ENCODE measurements at regions not wholly inside any gene's neighbourhood (a gene's known extent, or its start where the extent isn't known, plus 50 kb on each side); places are given as distances from the start of the nearest gene placed in this dataset.

GRCh38 chrX:142149919-142150318 lies 55.2 kb downstream of the MAGEC2 start:
- H3K79me2 ChIP-seq (ENCODE audit: control insufficient read depth, insufficient read depth, low read length): no peaks in the 10 kb centered on the region
- no peak for TF ChIP-seq CTCF (conservative IDR thresholded peaks at IDR 0.05 in 1 of 2, IDR thresholded peaks at IDR 0.05 in 1 of 2; ENCODE audit: low read depth in 1 of 2, low read length in 2 of 2)
- TF ChIP-seq EZH2 (IDR thresholded peaks at IDR 0.05; ENCODE audit: low read length, missing control alignments): no peak
- H3K9me3 ChIP-seq (ENCODE audit: control insufficient read depth, insufficient read depth, low read depth, low read length): no peaks in the 10 kb centered on the region
- H2AFZ ChIP-seq (ENCODE audit: low read length): no peak overlapping the region
- no peak overlapping the region for H3K9ac ChIP-seq (ENCODE audit: insufficient read depth, low read length)
- H3K4me1 ChIP-seq (ENCODE audit: control insufficient read depth, extremely low read depth, insufficient read depth, low read length): no peaks in the 10 kb centered on the region
- H3K27ac ChIP-seq (ENCODE audit: insufficient read depth, low read length): no peak overlapping the region
- H3K36me3 ChIP-seq (ENCODE audit: control insufficient read depth, insufficient read depth, low read length): no peaks in the 10 kb centered on the region
- H3K4me3 ChIP-seq (replicated peaks in 1 of 4; ENCODE audit: control extremely low read depth in 1 of 4, insufficient read depth in 1 of 4, low read depth in 3 of 4, low read length in 4 of 4): no peak overlapping the region
- H3K4me2 ChIP-seq (ENCODE audit: extremely low read depth, insufficient read depth, low read length): no peak overlapping the region
- H3K27me3 ChIP-seq (ENCODE audit: control insufficient read depth, insufficient read depth, low read length): no peaks in the 10 kb centered on the region
- H4K20me1 ChIP-seq (ENCODE audit: control insufficient read depth, extremely low read depth, insufficient read depth, low read length): no peaks in the 10 kb centered on the region
- DNase-seq (ENCODE audit: low read depth in 2 of 2): no peak

GRCh38 chrX:142134533-142134932 lies 70.6 kb downstream of the MAGEC2 start:
- no peak for TF ChIP-seq EZH2 (IDR thresholded peaks at IDR 0.05; ENCODE audit: low read length, missing control alignments)
- TF ChIP-seq CTCF (conservative IDR thresholded peaks at IDR 0.05 in 1 of 2, IDR thresholded peaks at IDR 0.05 in 1 of 2; ENCODE audit: low read depth in 1 of 2, low read length in 2 of 2): no peak
- H3K27me3 ChIP-seq (ENCODE audit: control insufficient read depth, insufficient read depth, low read length): no peaks in the 10 kb centered on the region
- no peak for DNase-seq (ENCODE audit: low read depth in 2 of 2)
- H4K20me1 ChIP-seq (ENCODE audit: control insufficient read depth, extremely low read depth, insufficient read depth, low read length): no peaks in the 10 kb centered on the region
- no peak overlapping the region for H2AFZ ChIP-seq (ENCODE audit: low read length)
- no peak overlapping the region for H3K9ac ChIP-seq (ENCODE audit: insufficient read depth, low read length)
- H3K4me1 ChIP-seq (ENCODE audit: control insufficient read depth, extremely low read depth, insufficient read depth, low read length): no peaks in the 10 kb centered on the region
- H3K79me2 ChIP-seq (ENCODE audit: control insufficient read depth, insufficient read depth, low read length): no peaks in the 10 kb centered on the region
- H3K4me2 ChIP-seq (ENCODE audit: extremely low read depth, insufficient read depth, low read length): no peak overlapping the region
- no peaks in the 10 kb centered on the region for H3K36me3 ChIP-seq (ENCODE audit: control insufficient read depth, insufficient read depth, low read length)
- H3K9me3 ChIP-seq (ENCODE audit: control insufficient read depth, insufficient read depth, low read depth, low read length): no peaks in the 10 kb centered on the region
- H3K27ac ChIP-seq (ENCODE audit: insufficient read depth, low read length): no peak overlapping the region
- no peak overlapping the region for H3K4me3 ChIP-seq (replicated peaks in 1 of 4; ENCODE audit: control extremely low read depth in 1 of 4, insufficient read depth in 1 of 4, low read depth in 3 of 4, low read length in 4 of 4)

GRCh38 chrX:142096253-142096652 lies 108.8 kb downstream of the MAGEC2 start:
- peak in 1 of 2 donors; percentile 8 for DNase-seq (ENCODE audit: low read depth in 2 of 2)
- Histone ChIP-seq H3K27ac (ENCODE audit: insufficient read depth, low read length) (no peak overlapping the region), H3K9me3 (ENCODE audit: control insufficient read depth, insufficient read depth, low read depth, low read length) (no peaks in the 10 kb centered on the region), H3K4me2 (ENCODE audit: extremely low read depth, insufficient read depth, low read length) (no peak overlapping the region), H4K20me1 (ENCODE audit: control insufficient read depth, extremely low read depth, insufficient read depth, low read length) (no peaks in the 10 kb centered on the region), H3K36me3 (ENCODE audit: control insufficient read depth, insufficient read depth, low read length) (no peaks in the 10 kb centered on the region), H2AFZ (ENCODE audit: low read length) (no peak overlapping the region), H3K79me2 (ENCODE audit: control insufficient read depth, insufficient read depth, low read length) (no peaks in the 10 kb centered on the region), H3K4me1 (ENCODE audit: control insufficient read depth, extremely low read depth, insufficient read depth, low read length) (no peaks in the 10 kb centered on the region), H3K9ac (ENCODE audit: insufficient read depth, low read length) (no peak overlapping the region), H3K27me3 (ENCODE audit: control insufficient read depth, insufficient read depth, low read length) (no peaks in the 10 kb centered on the region), H3K4me3 (replicated peaks in 1 of 4; ENCODE audit: control extremely low read depth in 1 of 4, insufficient read depth in 1 of 4, low read depth in 3 of 4, low read length in 4 of 4) (no peak overlapping the region)
- TF ChIP-seq CTCF (conservative IDR thresholded peaks at IDR 0.05 in 1 of 2, IDR thresholded peaks at IDR 0.05 in 1 of 2; ENCODE audit: low read depth in 1 of 2, low read length in 2 of 2) (no peak), EZH2 (IDR thresholded peaks at IDR 0.05; ENCODE audit: low read length, missing control alignments) (no peak)

All from fibroblast of lung (primary cell).